Left lung (tissue), 4 donors: ENCODE measurements at regions not wholly inside any gene's neighbourhood (a gene's known extent, or its start where the extent isn't known, plus 50 kb on each side); places are given as distances from the start of the nearest gene placed in this dataset.

ENCODE experiments used
- ATAC-seq: fragments of 200-7000 bp; cut with Tn5 transposase; one replicate; pipeline ENCODE4 v1.9.1; 2020; ENCODE audit warnings: moderate library complexity
- DNase-seq, 4 donors: peaks; one replicate each; pipeline ENCODE4 v3.0.0-alpha.2; 2013 to 2020
- H3K27ac ChIP-seq, 2 donors: fragments of 200-600 bp; sonication (generic) in 1 of 2; one replicate each; pipeline versions ENCODE4 v1.5.0 to v1.8.0; 2020 to 2021
- H3K27me3 ChIP-seq, 2 donors: fragments of 200-600 bp; sonication (generic) in 1 of 2; one replicate each; pipeline versions ENCODE4 v1.5.0 to v1.8.0; 2020 to 2021
- H3K36me3 ChIP-seq, 2 donors: fragments of 200-600 bp; sonication (generic) in 1 of 2; one replicate each; pipeline versions ENCODE4 v1.5.0 to v1.8.0; 2020 to 2021
- H3K4me1 ChIP-seq, 2 donors: fragments of 200-600 bp; one replicate each; pipeline ENCODE4 v1.8.0; 2021
- H3K4me3 ChIP-seq, 2 donors: fragments of 200-600 bp; sonication (generic) in 1 of 2; one replicate each; pipeline versions ENCODE4 v1.5.0 to v1.8.0; 2020 to 2021; ENCODE audit warnings: mild to moderate bottlenecking in 1 of 2
- H3K9me3 ChIP-seq, 2 donors: fragments of 200-600 bp; sonication (generic) in 1 of 2; one replicate each; pipeline versions ENCODE4 v1.5.0 to v1.8.0; 2020 to 2021
- intact Hi-C, 2 donors: fragments of 100-400 bp; cut with DNase I; formaldehyde crosslinking; loops; one replicate each; pipeline versions ENCODE4 v1.11.2 to v1.14.2; 2022
- TF ChIP-seq, protein P1 (sequence below), 2 donors: fragments of 200-600 bp; sonication (generic) in 1 of 2; IDR thresholded peaks; one replicate each; pipeline versions ENCODE4 v1.5.0 to v1.8.0; 2021; ENCODE audit warnings: antibody characterized with exemption in 2 of 2
- donor health status: DM: no; HTN: yes; CAD: no.
- donor health status: DM: no; HTN: no; CAD: no.

DNA sequence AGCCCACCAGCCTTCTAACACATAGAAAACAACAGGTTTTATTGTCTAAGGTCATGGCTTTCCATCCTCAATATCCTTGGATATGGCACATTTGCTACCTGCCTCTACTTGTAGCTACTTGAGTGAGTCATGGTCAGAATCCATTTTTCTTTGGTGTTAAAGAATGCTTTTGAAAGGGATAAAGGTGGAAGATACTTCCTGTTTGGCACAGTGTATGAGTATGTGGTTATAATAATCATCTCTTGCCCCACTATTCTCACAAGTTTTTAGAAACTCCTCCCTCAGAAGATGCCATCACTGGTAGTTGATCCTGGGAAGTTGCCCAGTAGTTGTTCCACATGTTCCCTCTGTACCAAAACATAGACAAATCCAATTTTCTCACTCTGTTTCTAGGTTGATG lies 508.6 kb upstream of the IL12A start:
- peaks cover 0 to 20% of the 10 kb centered on the region in 2 donors for H3K9me3 ChIP-seq
- DNase-seq (no peak), ATAC-seq (no peak)
- no peaks in the 10 kb centered on the region for H3K4me1 ChIP-seq
- no peak overlapping the region for H3K4me3 ChIP-seq
- no peaks in the 10 kb centered on the region for H3K27me3 ChIP-seq
- no peak overlapping the region for H3K27ac ChIP-seq
- H3K36me3 ChIP-seq, result no peaks in the 10 kb centered on the region
- TF ChIP-seq, protein P1, sequence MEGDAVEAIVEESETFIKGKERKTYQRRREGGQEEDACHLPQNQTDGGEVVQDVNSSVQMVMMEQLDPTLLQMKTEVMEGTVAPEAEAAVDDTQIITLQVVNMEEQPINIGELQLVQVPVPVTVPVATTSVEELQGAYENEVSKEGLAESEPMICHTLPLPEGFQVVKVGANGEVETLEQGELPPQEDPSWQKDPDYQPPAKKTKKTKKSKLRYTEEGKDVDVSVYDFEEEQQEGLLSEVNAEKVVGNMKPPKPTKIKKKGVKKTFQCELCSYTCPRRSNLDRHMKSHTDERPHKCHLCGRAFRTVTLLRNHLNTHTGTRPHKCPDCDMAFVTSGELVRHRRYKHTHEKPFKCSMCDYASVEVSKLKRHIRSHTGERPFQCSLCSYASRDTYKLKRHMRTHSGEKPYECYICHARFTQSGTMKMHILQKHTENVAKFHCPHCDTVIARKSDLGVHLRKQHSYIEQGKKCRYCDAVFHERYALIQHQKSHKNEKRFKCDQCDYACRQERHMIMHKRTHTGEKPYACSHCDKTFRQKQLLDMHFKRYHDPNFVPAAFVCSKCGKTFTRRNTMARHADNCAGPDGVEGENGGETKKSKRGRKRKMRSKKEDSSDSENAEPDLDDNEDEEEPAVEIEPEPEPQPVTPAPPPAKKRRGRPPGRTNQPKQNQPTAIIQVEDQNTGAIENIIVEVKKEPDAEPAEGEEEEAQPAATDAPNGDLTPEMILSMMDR (IDR thresholded peaks at IDR 0.05), result no peak
- intact Hi-C loops, result no loop called here

GRCh38 chr3:159482241-159482993 lies 506.2 kb upstream of the IL12A start:
- H3K27ac ChIP-seq, result no peak overlapping the region
- no peaks in the 10 kb centered on the region for H3K4me1 ChIP-seq
- peaks cover 0 to 26% of the 10 kb centered on the region in 2 donors for H3K9me3 ChIP-seq
- no peaks in the 10 kb centered on the region for H3K27me3 ChIP-seq
- H3K36me3 ChIP-seq, result no peaks in the 10 kb centered on the region
- ATAC-seq (no peak), DNase-seq (no peak)
- TF ChIP-seq, protein P1 (IDR thresholded peaks at IDR 0.05), result no peak
- H3K4me3 ChIP-seq, result no peak overlapping the region
- intact Hi-C loops, result no loop called here

DNA sequence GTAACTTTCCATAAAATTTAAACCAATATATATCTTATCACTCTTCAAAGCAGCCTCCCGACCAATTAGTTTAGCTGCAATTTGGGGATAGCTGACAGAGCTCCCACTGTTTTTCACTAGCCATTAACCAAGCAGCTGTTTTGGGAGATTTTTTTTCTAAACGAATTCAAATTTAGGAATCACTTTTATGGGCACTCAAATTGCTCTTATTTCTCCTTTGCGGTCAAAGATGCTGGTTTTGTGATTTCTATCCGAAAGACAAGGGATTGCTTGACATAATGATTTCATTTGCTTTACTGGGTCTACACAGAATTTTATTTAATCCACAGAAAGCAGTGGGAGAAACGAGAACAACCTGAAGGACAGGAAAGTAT lies 505.7 kb upstream of the IL12A start:
- H3K27ac ChIP-seq, result no peak overlapping the region
- H3K36me3 ChIP-seq, result no peaks in the 10 kb centered on the region
- intact Hi-C loops, result no loop called here
- TF ChIP-seq, protein P1 (IDR thresholded peaks at IDR 0.05), result no peak
- no peak for ATAC-seq
- no peaks in the 10 kb centered on the region for H3K27me3 ChIP-seq
- DNase-seq, result no peak
- no peaks in the 10 kb centered on the region for H3K4me1 ChIP-seq
- H3K4me3 ChIP-seq, result no peak overlapping the region
- peaks cover 0 to 23% of the 10 kb centered on the region in 2 donors for H3K9me3 ChIP-seq

DNA sequence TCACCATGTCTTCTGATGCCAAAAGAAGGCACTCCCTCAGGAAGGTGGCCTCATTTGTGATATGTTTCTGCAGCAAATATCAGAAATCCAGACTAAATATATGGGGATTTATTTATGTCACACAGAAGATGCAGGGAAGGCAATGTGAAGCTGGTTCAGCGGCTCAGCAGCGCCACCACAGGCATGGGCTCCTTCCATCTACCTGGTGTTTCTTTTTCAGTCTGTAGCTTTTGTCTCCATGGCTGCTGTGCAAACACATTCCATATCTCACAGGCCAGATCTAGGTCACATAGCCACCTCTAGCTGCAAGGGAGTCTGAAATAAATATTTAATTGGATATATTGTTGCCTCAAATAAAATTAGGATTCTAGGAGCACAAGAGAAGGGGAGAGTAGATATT lies 502.1 kb upstream of the IL12A start:
- ATAC-seq (no peak), DNase-seq (no peak)
- TF ChIP-seq, protein P1 (IDR thresholded peaks at IDR 0.05), result no peak
- Histone ChIP-seq H3K27ac (no peak overlapping the region), H3K4me3 (no peak overlapping the region), H3K9me3 (peaks cover 0 to 16% of the 10 kb centered on the region in 2 donors), H3K27me3 (no peaks in the 10 kb centered on the region), H3K36me3 (no peaks in the 10 kb centered on the region), H3K4me1 (no peaks in the 10 kb centered on the region)
- intact Hi-C loops, result no loop called here

DNA sequence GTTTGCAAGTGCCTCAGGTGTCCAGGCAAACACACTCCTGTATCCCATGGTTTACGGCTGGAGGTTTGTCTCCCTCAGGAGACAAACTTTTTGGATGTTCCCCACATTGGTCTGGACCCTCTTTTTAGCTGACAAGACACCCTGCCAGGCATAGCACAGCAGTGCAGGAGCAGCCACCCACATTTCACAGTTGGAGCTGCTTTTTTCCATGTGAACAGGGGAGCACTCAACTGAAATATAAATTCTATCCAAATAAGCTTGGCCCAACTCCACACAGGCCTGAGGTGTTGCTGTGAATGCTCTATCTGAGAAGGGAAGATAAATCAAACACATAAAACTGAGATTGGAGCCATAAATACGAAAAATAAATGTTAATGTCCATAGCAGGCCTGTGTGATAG lies 501.3 kb upstream of the IL12A start:
- Histone ChIP-seq H3K4me3 (no peak overlapping the region), H3K9me3 (peaks cover 0 to 16% of the 10 kb centered on the region in 2 donors), H3K36me3 (no peaks in the 10 kb centered on the region), H3K4me1 (no peaks in the 10 kb centered on the region), H3K27ac (no peak overlapping the region), H3K27me3 (no peaks in the 10 kb centered on the region)
- intact Hi-C loops, result no loop called here
- TF ChIP-seq, protein P1 (IDR thresholded peaks at IDR 0.05), result no peak
- ATAC-seq (no peak), DNase-seq (no peak)
